ENCODE measurements at regions not wholly inside any gene's neighbourhood (a gene's known extent, or its start where the extent isn't known, plus 50 kb on each side); places are given as distances from the start of the nearest gene placed in this dataset.
"Not testable (repeated sequence)": the region's sequence is repeated elsewhere in the genome, so short reads cannot be mapped to it uniquely, and the experiment has no call there.

- Mint-ChIP-seq H3K36me3 (no peaks in the 10 kb centered on the region), H3K9me3 (no peaks in the 10 kb centered on the region), H3K27me3 (peaks cover 30% of the 10 kb centered on the region), H3K27ac (no peak overlapping the region), H3K4me3 (no peak overlapping the region), H3K4me1 (peaks cover 15% of the 10 kb centered on the region)
- DNase-seq, result no peak
Measured at GRCh38 chr13:110816500-110816899, 98.4 kb downstream of the ANKRD10 start.

- H3K4me3 Mint-ChIP-seq, result no peak overlapping the region
- H3K36me3 Mint-ChIP-seq, result no peaks in the 10 kb centered on the region
- no peak for DNase-seq
- no peak overlapping the region for H3K27ac Mint-ChIP-seq
- peaks cover 28% of the 10 kb centered on the region for H3K27me3 Mint-ChIP-seq
- H3K4me1 Mint-ChIP-seq, result peaks cover 15% of the 10 kb centered on the region
- H3K9me3 Mint-ChIP-seq, result no peaks in the 10 kb centered on the region
Measured at GRCh38 chr13:110817143-110817542, 97.7 kb downstream of the ANKRD10 start.

DNA sequence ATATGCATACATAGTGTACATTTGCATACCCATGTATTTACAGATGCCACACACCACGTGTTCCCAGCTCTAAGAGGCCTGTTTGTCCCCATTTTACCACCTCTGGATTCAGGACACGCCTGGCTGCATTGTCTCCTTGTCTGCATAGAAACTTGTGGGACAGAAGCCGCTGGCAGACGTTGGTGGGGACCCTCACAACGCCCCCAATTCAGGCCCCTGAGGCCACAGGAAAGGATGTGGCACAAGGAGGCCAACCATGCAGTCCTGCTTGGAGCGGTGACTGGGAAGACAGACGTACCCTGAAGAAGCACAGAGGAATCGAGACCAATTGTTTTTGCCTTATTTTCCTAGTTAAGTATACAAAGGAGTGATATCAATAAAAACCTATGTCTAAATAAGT is 96.1 kb downstream of the ANKRD10 start:
- Mint-ChIP-seq H3K27ac (no peak overlapping the region), H3K4me1 (peaks cover 17% of the 10 kb centered on the region), H3K36me3 (peaks cover 3% of the 10 kb centered on the region), H3K4me3 (no peak overlapping the region), H3K27me3 (peaks cover 16% of the 10 kb centered on the region), H3K9me3 (no peaks in the 10 kb centered on the region)
- DNase-seq, result no peak

GRCh38 chr13:110819203-110820014 is 95.5 kb downstream of the ANKRD10 start:
- Mint-ChIP-seq H3K27ac (no peak overlapping the region), H3K36me3 (peaks cover 8% of the 10 kb centered on the region), H3K9me3 (no peaks in the 10 kb centered on the region), H3K27me3 (peaks cover 13% of the 10 kb centered on the region), H3K4me1 (peaks cover 19% of the 10 kb centered on the region), H3K4me3 (no peak overlapping the region)
- DNase-seq, result peak; percentile 77

DNA sequence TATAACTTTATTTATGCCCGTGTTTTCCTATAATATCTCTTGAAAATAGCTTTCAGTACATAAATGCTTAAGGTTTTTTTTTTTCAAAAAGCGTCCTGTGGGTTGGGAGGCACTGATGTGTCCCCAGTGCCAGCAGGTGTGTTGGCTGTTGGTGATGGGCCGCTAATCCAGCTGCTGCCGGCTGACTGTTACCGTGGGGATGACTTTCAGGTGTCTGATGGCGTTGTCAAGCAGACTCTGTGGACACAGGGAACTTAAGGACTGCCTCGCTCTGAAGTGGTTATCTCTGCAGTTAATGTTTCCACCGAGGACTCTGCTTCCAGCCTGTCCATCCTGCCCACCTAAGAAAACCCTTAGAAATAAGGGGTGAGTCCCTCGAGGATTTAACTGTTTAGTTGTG is 94.5 kb downstream of the ANKRD10 start:
- DNase-seq, result no peak
- Mint-ChIP-seq H3K27ac (no peak overlapping the region), H3K27me3 (peaks cover 8% of the 10 kb centered on the region), H3K4me3 (no peak overlapping the region), H3K36me3 (peaks cover 9% of the 10 kb centered on the region), H3K4me1 (peaks cover 21% of the 10 kb centered on the region), H3K9me3 (no peaks in the 10 kb centered on the region)

DNA sequence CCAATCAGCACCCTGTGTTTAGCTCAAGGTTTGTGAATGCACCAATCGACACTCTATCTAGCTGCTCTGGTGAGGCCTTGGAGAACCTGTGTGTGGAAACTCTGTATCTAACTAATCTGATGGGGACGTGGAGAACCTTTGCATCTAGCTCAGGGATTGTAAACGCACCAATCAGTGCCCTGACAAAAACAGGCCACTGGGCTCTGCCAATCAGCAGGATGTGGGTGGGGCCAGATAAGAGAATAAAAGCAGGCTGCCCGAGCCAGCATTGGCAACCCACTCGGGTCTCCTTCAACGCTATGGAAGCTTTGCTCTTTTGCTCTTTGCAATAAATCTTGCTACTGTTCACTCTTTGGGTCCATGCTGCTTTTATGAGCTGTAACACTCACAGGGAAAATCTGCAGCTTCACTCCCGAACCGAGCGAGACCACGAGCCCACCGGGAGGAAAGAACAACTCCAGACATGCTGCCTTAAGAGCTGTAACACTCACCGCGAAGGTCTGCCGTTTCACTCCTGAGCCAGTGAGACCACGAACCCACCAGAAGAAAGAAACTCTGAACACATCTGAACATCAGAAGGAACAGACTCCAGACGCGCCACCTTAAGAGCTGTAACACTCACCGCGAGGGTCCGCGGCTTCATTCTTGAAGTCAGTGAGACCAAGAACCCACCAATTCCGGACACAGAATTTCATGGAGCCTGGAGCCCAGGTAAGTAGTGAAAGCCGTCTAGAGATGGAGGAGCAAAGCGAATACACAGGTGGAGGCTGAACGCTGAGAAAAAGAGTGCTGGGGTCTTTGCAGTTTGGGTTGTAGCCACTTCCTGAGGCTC is 92.8 kb downstream of the ANKRD10 start:
- peak overlapping the region; percentile 86 for H3K4me3 Mint-ChIP-seq
- H3K9me3 Mint-ChIP-seq, H3K27me3 Mint-ChIP-seq: not testable (repeated sequence)
- H3K36me3 Mint-ChIP-seq, result peaks cover 11% of the 10 kb centered on the region
- peak overlapping the region; percentile 85 for H3K27ac Mint-ChIP-seq
- peak; percentile 44 for DNase-seq
- peaks cover 21% of the 10 kb centered on the region for H3K4me1 Mint-ChIP-seq

DNA sequence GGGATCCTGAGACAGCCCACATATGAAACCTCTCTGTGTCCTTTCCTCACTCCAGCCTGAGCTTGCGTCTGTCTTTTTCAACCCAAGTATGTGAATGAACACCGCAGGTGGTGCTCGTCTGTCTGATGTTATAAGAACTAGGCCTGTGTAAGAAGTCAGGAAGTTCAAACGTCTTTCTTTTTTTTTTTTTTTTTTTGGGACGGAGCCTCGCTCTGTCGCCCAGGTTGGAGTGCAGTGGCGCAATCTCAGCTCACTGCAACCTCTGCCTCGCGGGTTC is 92.3 kb downstream of the ANKRD10 start:
- H3K9me3 Mint-ChIP-seq, result no peaks in the 10 kb centered on the region
- DNase-seq, result no peak
- H3K27me3 Mint-ChIP-seq, result peaks cover 7% of the 10 kb centered on the region
- peak overlapping the region; percentile 85 for H3K27ac Mint-ChIP-seq
- peak overlapping the region; percentile 86 for H3K4me3 Mint-ChIP-seq
- peaks cover 12% of the 10 kb centered on the region for H3K36me3 Mint-ChIP-seq
- peaks cover 21% of the 10 kb centered on the region for H3K4me1 Mint-ChIP-seq

DNA sequence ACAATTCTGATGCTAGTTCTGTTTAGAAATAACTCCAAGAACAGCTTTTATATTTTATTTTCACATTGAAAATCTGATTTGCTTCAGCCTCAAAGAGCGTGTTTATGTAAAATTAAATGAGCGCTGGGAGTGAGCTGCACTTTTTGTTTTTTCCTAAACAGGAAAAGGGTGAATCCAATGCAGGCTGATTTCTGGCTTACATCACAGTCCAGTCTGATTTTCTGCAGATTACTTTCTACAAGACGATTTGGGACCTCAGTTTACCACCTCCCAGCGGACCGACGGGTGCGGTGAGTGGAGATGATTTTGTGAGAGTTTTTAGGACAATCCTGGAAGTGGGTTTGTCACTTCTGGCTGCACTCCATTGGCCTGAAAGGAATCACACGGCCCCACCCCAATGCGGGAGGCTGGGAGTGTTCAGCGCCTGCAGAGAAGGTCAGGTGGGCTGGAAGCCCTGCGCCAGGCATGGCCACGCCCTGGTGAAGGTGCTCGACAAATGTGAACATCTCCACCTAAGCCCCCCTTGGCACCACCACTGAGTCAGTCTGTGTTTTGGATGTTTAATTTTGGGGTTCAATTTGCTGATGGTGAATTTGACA is 90.1 kb downstream of the ANKRD10 start:
- H3K27ac Mint-ChIP-seq, result no peak overlapping the region

DNA sequence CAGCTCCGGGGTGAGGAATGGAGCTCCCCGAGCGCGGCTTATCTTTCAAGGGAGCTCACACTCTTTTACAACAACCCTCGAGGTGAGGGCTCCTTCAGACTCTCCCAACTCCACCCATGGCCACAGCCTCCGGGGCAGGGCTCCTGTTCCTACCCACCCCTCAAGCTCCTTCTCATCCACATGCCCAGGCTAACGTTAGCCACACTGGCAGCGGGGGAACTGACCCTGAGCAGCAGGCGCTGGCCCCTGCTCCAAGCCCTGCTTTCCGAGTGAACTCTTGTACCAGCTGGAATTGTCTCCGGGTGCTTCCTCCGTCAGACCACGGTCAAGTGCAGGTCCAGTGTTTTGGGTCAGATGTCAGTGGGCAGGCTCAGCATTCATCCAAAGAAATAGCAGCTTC is 89.4 kb downstream of the ANKRD10 start:
- H3K4me3 Mint-ChIP-seq, result no peak overlapping the region
- no peaks in the 10 kb centered on the region for H3K9me3 Mint-ChIP-seq
- H3K27me3 Mint-ChIP-seq, result peaks cover 7% of the 10 kb centered on the region
- peaks cover 15% of the 10 kb centered on the region for H3K4me1 Mint-ChIP-seq
- H3K27ac Mint-ChIP-seq, result no peak overlapping the region
- no peak for DNase-seq
- H3K36me3 Mint-ChIP-seq, result peaks cover 14% of the 10 kb centered on the region

More for the DNA sequence above, 90.1 kb downstream of the ANKRD10 start:
- H3K27me3 Mint-ChIP-seq, result peaks cover 7% of the 10 kb centered on the region
- DNase-seq, result no peak
- peaks cover 14% of the 10 kb centered on the region for H3K36me3 Mint-ChIP-seq
- no peak overlapping the region for H3K4me3 Mint-ChIP-seq
- H3K9me3 Mint-ChIP-seq, result no peaks in the 10 kb centered on the region
- H3K4me1 Mint-ChIP-seq, result peaks cover 15% of the 10 kb centered on the region

- no peak for DNase-seq
- Mint-ChIP-seq H3K9me3 (no peaks in the 10 kb centered on the region), H3K36me3 (peaks cover 14% of the 10 kb centered on the region), H3K4me3 (no peak overlapping the region), H3K27ac (no peak overlapping the region), H3K27me3 (peaks cover 7% of the 10 kb centered on the region), H3K4me1 (peaks cover 15% of the 10 kb centered on the region)
Measured at GRCh38 chr13:110826101-110826500, 88.8 kb downstream of the ANKRD10 start.

- Mint-ChIP-seq H3K4me3 (no peak overlapping the region), H3K4me1 (peaks cover 10% of the 10 kb centered on the region), H3K9me3 (no peaks in the 10 kb centered on the region), H3K27ac (no peak overlapping the region), H3K27me3 (peaks cover 3% of the 10 kb centered on the region), H3K36me3 (peaks cover 14% of the 10 kb centered on the region)
- no peak for DNase-seq
Measured at GRCh38 chr13:110826861-110827672, 87.8 kb downstream of the ANKRD10 start.

Data from activated naive CD8-positive, alpha-beta T cell treated with anti-CD3 and anti-CD28 coated beads for 36 hours (primary cell).